NCI-H1048 (cell line): ENCODE measurements at regions not wholly inside any gene's neighbourhood (a gene's known extent, or its start where the extent isn't known, plus 50 kb on each side); places are given as distances from the start of the nearest gene placed in this dataset.

Experiments used
- DNase-seq: peaks from one replicate; lab custom pipeline; 2025; lab: John Stamatoyannopoulos, UW

- DNase-seq, result no peak
These were observed 136.9 kb downstream of the CD83 start for GRCh38 chr6:14254505-14254904.

DNA sequence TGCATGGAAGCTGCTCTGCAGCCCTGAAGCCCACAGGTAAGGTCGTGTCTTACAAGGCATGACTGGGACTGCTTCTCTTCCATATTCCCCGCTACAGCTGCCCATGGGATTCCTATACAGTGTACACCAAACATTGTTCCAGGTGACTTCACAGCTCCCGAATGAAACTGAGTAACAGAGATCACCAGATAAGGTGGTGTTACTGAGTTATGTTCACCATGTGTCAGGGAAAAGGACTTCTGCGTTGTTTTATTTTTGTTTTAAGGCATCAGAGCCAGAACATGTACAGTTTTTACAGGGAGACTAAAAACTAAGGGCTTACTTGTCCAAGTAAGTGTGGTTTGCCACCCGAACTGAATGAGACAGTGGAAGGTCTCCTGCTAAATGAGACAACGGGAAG is 138.3 kb downstream of the CD83 start:
- no peak for DNase-seq

- no peak for DNase-seq
These were observed 140.5 kb downstream of the CD83 start for GRCh38 chr6:14258117-14258516.

DNA sequence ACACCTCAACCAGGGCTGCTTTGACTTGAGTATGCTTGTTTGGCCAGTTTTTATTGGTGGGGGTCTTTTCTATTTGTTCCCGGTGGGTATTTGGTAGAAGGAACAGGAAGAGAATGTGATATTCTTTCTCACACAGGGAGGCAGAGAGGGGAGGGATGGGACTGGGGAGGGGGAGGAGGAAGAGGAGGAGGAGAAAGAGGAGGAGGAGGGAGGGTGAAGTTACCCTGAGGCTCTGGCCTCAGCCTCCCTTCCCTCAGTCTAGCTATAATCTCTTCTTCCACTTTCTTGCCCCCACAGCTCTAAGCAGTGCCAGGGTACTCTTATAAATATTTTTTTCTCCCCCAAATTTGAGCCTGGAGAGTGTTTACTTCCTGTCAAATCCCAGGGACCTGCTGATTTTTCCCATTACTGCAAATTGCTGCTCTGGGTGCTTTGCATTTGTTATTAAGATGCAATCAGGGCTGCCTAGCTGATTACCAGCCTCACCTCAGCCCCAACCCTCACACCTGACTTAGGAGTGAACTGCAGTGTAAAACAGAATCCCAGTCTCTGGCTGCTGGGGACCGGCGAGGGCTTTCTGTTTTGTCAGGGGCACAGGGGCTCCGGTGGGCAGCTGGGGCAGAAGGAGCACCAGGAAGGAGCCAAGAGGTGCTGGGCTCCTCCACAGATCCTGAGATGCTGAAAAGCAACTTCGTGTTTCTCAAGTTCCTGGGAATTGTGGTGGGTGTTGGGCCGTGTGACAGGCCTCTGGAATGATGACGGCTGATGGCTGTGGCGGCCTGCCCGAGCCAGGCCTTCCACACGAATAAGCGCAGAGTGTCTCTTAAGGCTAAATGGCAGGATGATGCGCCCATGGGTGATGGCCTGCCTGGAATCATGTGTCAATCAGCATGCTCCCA is 141.4 kb downstream of the CD83 start:
- no peak for DNase-seq

GRCh38 chr6:14259594-14260152 is 142.1 kb downstream of the CD83 start:
- DNase-seq, result no peak

DNA sequence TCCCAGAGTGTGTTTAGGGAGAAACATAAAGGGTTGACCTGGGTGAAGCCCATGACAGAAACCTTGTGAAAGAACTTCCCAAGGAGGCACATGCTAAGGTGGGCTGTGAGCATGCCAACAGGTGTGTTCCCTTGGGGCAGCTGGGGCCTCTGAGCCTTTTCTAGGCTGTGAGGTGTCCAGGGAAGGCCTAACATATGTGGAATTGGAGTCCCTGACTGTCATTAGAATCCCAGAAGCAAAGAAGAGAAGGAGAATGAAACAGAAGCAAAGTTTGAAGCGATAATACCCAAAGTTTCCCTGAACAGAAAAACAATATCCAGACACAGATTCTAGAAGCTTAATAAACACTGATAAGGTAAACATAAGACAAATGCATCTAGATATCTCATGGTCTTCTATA is 143.3 kb downstream of the CD83 start:
- no peak for DNase-seq

GRCh38 chr6:14263881-14264424 is 146.4 kb downstream of the CD83 start:
- DNase-seq, result no peak

- DNase-seq, result no peak
These were observed 147.8 kb downstream of the CD83 start for GRCh38 chr6:14265049-14266021.

GRCh38 chr6:14266266-14266665 is 148.7 kb downstream of the CD83 start:
- DNase-seq, result no peak

- no peak for DNase-seq
These were observed 150.5 kb downstream of the CD83 start for GRCh38 chr6:14267885-14268660.

DNA sequence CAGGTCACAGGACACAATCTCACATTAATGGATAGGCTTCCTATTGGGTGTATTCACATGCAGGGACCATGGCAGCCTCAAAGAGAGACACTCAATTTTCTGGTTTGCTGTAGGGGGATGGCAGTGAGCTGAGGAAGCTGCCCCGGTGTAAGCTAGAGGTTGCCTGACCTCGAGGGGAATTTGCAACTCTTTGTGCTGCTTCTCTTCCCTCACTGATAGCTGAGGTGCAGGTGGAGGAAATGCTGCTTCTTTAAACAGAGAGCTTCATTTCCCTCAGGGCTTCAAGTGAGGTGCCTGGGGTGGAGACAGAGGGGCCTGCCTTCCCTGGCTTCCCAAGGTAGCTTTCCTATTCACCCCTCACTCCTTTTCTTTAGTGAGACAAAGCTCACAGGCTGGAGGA is 151.9 kb downstream of the CD83 start:
- DNase-seq, result no peak

- no peak for DNase-seq
These were observed 152.7 kb downstream of the CD83 start for GRCh38 chr6:14270142-14270893.

- no peak for DNase-seq
These were observed 153.6 kb downstream of the CD83 start for GRCh38 chr6:14270925-14271788.

- DNase-seq, result no peak
These were observed 154.5 kb downstream of the CD83 start for GRCh38 chr6:14271789-14272736.

GRCh38 chr6:14272737-14273085 is 155.1 kb downstream of the CD83 start:
- DNase-seq, result no peak

GRCh38 chr6:14273191-14273590 is 155.6 kb downstream of the CD83 start:
- DNase-seq, result no peak

DNA sequence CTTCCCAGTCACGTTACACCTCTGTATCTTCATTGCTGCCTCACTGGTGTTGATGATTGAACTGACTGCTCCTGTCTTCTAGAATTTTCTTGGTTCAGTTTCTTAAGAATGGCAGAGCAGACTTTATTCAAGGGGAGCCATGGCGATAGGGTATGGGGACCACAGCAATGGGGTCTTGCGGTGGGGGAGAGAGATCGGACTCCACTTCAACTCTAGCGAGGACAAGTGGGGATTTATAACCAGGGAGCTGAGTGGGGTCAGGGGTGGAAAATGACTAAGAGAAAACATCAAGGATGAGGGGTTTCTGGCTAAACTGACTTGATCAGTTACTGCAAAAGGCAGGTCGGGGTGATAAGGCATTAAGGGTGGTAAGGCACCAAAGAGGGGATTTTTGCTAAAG is 156.4 kb downstream of the CD83 start:
- no peak for DNase-seq
